ENCODE measurements at regions not wholly inside any gene's neighbourhood (a gene's known extent, or its start where the extent isn't known, plus 50 kb on each side); places are given as distances from the start of the nearest gene placed in this dataset.

DNA sequence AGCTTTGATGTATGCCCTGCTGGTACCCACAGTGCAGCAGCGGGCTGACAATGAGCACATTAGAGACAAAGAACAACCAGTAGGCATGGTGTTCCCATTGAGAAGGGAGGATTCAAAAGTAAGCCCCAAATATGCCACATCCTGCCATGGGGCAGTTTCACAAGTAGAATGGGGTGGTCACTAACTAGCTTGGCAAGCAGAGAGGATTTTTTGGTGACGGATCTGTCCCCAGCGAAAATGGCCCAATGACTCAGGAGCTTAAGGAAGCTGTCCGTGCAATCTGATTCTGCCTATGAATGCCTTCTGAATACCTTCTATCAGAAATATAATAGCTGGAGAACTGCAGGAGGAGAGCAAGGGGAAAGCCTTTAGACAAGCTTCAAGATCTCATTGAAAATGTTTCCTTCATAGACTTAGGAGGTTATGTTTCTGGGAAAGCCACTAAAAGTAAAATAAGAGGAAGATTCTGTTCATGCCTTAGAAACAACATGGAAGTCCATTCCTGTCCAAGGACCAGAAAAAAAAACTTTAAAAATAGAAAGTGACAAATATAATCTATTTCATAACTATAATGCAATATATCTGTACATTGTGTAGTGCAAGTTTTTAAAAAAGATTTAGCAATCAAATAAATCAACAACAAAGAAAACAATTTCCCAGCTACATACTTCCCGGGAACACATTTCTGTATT lies 117.5 kb upstream of the SLC14A2 start:
- no peaks in the 10 kb centered on the region for H3K27me3 Mint-ChIP-seq
- no peaks in the 10 kb centered on the region for H3K4me1 Mint-ChIP-seq
- CTCF ChIA-PET: no interaction called here
- no peaks in the 10 kb centered on the region for H3K36me3 Mint-ChIP-seq
- DNase-seq (no peak), ATAC-seq (no peak)
- H3K9me3 Mint-ChIP-seq (ENCODE audit: low read depth): no peaks in the 10 kb centered on the region
- H3K27ac Mint-ChIP-seq: no peak overlapping the region
- H3K4me3 Mint-ChIP-seq: no peak overlapping the region

DNA sequence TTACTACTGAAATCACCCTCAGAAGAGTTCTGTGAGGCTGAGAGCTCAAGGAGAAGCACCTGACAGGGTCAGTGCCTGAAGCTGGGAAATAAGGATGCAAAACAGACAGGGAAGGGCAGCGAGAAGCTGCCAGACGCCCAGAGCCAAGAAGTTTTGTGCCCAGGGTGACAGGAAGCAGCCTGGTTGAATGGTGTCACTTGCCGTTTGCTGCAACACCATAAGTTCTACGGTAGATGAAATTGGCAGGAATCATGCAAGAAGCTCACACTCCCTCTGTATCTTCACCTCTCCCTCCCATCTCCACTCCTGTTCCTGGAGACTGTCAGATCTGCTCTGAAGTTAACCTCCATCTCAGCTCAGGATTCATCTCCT lies 117.0 kb upstream of the SLC14A2 start:
- H3K27ac Mint-ChIP-seq: no peak overlapping the region
- no peaks in the 10 kb centered on the region for H3K4me1 Mint-ChIP-seq
- DNase-seq (no peak), ATAC-seq (no peak)
- CTCF ChIA-PET: no interaction called here
- H3K9me3 Mint-ChIP-seq (ENCODE audit: low read depth): no peaks in the 10 kb centered on the region
- H3K36me3 Mint-ChIP-seq: no peaks in the 10 kb centered on the region
- H3K4me3 Mint-ChIP-seq: no peak overlapping the region
- no peaks in the 10 kb centered on the region for H3K27me3 Mint-ChIP-seq

DNA sequence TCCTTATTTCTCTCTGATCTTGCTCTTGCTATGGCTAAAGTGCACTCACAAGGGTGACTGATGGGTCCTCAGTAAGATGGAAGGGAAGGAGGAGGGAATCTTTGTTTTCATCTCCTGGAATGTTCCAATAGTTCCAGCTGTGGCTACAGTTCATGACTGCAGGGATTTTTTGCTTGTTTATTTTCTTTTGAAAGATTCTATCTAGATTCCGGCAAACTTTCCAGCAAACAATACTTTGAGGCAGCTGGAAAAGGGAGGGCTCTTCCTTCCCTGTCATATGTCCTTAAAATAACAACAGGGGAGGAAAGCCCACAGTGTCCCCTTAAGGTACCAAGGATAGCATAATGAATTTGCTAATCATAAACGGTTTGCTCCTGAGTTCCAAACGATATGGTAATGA lies 111.3 kb upstream of the SLC14A2 start:
- no peaks in the 10 kb centered on the region for H3K9me3 Mint-ChIP-seq (ENCODE audit: low read depth)
- H3K4me1 Mint-ChIP-seq: no peaks in the 10 kb centered on the region
- H3K27ac Mint-ChIP-seq: no peak overlapping the region
- H3K4me3 Mint-ChIP-seq: no peak overlapping the region
- CTCF ChIA-PET: no interaction called here
- DNase-seq: no peak
- no peaks in the 10 kb centered on the region for H3K27me3 Mint-ChIP-seq
- ATAC-seq: no peak
- H3K36me3 Mint-ChIP-seq: no peaks in the 10 kb centered on the region

DNA sequence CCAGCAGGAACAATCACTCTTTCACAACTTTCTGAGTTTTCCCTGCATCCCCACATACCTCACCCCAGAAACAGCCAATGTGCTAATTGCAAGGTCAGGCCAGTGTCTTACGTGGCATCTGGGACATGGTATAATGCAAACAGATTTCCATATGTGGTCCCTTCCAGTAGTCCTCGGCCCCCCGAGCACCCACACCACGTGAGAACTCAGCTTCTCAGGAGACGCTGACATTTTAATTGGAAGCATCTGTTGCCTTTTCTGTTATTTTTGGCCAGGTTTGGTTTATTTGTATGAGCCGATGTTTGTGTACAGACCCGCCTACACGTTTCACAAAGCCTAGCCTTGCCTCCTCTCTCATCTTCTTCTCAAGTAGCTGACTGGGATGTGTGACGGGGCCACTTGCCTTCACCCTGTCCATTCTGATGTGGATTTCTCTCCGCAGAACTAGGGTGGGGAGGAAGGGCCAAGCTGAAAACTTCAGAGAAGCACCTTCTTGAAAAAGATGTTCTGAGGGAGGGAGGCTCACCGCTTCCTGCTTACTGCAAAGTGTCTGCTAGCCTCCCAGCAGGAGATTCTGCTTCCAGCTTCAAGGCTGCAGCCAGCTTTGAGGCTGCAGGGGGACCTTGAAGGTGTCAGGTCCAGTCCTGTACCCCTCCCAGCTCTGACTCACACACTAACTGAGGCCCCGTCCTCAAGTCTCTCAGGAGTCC lies 109.6 kb upstream of the SLC14A2 start:
- H3K27ac Mint-ChIP-seq: no peak overlapping the region
- no peak overlapping the region for H3K4me3 Mint-ChIP-seq
- no peaks in the 10 kb centered on the region for H3K4me1 Mint-ChIP-seq
- ATAC-seq (no peak), DNase-seq (no peak)
- no peaks in the 10 kb centered on the region for H3K9me3 Mint-ChIP-seq (ENCODE audit: low read depth)
- H3K36me3 Mint-ChIP-seq: no peaks in the 10 kb centered on the region
- no peaks in the 10 kb centered on the region for H3K27me3 Mint-ChIP-seq
- CTCF ChIA-PET: no interaction called here

DNA sequence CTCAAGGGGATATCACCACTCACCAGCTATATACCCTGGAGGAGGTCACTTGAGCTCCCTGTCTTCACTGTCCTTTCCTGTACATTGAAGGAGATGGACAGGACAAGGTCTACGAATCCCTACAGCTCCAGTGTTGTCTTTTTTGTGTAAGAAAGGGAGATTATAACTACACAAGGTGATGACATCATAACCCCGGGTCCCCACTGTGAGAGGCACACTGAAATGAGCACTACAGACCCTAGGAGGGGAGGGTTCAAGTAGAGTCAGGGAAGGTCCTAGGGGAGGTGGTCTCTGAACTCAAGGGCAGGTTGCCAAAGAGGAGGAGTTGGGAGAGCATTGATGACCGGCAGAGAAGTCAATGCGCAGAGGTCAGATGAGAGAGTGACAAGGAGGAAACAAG lies 108.3 kb upstream of the SLC14A2 start:
- ATAC-seq: no peak
- no peak overlapping the region for H3K4me3 Mint-ChIP-seq
- H3K4me1 Mint-ChIP-seq: no peaks in the 10 kb centered on the region
- CTCF ChIA-PET: no interaction called here
- H3K36me3 Mint-ChIP-seq: no peaks in the 10 kb centered on the region
- H3K27ac Mint-ChIP-seq: no peak overlapping the region
- no peak for DNase-seq
- H3K27me3 Mint-ChIP-seq: peaks cover 2% of the 10 kb centered on the region
- no peaks in the 10 kb centered on the region for H3K9me3 Mint-ChIP-seq (ENCODE audit: low read depth)

DNA sequence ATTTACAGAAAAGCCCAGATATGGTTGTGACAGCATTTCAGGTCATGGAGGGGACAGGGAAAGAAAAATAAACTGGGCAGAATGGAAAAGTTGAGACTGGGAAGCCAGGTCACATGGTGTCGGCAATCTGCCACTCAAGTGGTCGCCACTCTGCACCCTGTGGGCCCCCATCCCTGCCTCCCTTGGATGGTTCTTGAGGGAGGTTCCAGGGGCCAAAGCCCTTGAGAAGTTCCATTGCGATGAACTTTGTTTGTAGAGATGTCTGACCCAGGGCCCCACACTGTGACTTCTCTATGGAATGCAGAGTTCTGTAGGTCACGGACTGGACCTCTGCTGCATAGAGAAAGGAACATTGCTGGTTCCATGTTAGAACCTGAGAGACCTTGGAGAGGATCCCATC lies 105.7 kb upstream of the SLC14A2 start:
- peaks cover 7% of the 10 kb centered on the region for H3K27me3 Mint-ChIP-seq
- H3K36me3 Mint-ChIP-seq: no peaks in the 10 kb centered on the region
- no peaks in the 10 kb centered on the region for H3K4me1 Mint-ChIP-seq
- ATAC-seq (no peak), DNase-seq (no peak)
- CTCF ChIA-PET: no interaction called here
- no peak overlapping the region for H3K4me3 Mint-ChIP-seq
- H3K9me3 Mint-ChIP-seq (ENCODE audit: low read depth): no peaks in the 10 kb centered on the region
- H3K27ac Mint-ChIP-seq: no peak overlapping the region

DNA sequence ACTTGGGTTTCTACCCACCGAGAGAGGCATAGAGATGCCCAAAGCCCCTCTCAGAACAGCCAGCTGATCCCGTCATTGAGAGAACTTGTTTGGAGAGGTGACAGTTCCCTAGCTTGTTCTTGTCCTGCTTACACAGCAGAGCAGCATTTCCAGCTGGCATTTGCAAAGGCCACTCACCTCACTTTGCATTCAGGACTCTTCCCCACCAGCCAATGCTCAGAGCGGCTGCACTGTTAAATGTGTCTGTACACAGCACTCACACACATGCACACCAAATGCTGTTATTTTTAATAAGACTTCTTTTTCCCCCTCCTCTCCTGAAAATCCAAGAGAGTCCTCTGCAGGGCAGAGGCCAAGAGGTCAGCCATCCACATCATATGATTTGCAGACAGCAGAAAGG lies 104.6 kb upstream of the SLC14A2 start:
- no peaks in the 10 kb centered on the region for H3K9me3 Mint-ChIP-seq (ENCODE audit: low read depth)
- CTCF ChIA-PET: no interaction called here
- H3K27ac Mint-ChIP-seq: no peak overlapping the region
- no peak overlapping the region for H3K4me3 Mint-ChIP-seq
- ATAC-seq (no peak), DNase-seq (no peak)
- peaks cover 11% of the 10 kb centered on the region for H3K27me3 Mint-ChIP-seq
- no peaks in the 10 kb centered on the region for H3K4me1 Mint-ChIP-seq
- H3K36me3 Mint-ChIP-seq: no peaks in the 10 kb centered on the region

DNA sequence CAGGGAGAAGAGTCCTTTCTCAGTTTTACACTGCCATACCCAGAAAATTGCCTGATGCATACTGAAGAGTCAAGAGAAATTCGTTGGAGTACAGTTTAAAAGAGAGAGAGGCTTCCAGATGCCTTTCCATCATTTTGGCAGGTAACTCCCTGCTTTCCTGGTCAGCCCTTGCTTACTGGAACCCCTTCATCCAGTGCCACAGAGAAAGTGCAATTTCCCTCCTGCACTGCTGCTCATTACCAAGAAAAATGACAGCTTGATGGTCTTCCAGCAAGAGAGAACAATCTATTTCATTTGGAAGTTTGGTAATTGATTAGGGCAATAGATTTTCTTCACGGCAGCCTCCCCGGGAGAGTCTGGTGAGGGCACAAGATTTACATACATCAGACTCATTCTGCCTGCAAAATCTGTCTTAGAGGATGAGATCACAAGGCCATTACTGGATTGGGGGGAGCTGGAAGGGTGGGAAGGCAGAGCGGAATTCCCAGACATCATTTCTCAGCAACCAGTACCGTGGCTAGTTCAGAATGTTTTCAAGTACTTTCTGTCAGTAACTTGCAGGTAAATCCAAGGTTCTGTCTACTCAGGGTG lies 102.8 kb upstream of the SLC14A2 start:
- no peak for ATAC-seq
- Mint-ChIP-seq H3K9me3 (ENCODE audit: low read depth) (no peaks in the 10 kb centered on the region), H3K4me3 (no peak overlapping the region)

DNA sequence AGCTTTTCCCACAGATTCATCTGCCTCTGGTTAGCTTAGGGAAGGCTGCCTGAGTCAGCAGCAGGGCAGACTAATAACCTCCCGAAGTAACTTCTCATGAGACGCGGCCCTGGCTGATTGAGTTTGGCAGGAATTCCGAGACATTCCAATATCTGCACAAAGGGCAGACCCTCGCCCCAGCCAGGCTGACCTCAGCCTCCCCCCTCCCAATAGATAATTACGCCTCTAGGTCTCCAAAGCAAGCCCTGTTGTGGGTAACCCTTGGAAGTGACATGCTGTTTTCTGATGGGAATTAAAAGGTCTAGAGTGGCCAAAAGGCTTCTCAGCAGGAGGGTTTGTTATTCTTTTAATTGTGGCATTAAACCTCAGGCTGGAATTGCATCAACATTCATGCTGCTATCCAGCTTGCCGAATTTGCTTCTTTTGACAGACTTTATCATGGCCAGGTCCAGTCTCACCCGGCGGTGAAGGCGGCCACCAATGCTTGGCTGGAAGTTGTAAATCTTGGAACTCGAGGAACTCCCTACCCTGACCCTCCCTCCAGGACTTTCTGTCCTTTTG lies 98.0 kb upstream of the SLC14A2 start:
- Mint-ChIP-seq H3K4me1 (peaks cover 8% of the 10 kb centered on the region), H3K4me3 (no peak overlapping the region), H3K27ac (no peak overlapping the region), H3K9me3 (ENCODE audit: low read depth) (no peaks in the 10 kb centered on the region), H3K36me3 (no peaks in the 10 kb centered on the region), H3K27me3 (peaks cover 14% of the 10 kb centered on the region)
- DNase-seq (no peak), ATAC-seq (no peak)
- CTCF ChIA-PET: no interaction called here

More for the DNA sequence above, 102.8 kb upstream of the SLC14A2 start:
- Mint-ChIP-seq H3K27ac (no peak overlapping the region), H3K4me1 (no peaks in the 10 kb centered on the region), H3K36me3 (no peaks in the 10 kb centered on the region), H3K27me3 (peaks cover 11% of the 10 kb centered on the region)
- DNase-seq: no peak
- CTCF ChIA-PET: no interaction called here

DNA sequence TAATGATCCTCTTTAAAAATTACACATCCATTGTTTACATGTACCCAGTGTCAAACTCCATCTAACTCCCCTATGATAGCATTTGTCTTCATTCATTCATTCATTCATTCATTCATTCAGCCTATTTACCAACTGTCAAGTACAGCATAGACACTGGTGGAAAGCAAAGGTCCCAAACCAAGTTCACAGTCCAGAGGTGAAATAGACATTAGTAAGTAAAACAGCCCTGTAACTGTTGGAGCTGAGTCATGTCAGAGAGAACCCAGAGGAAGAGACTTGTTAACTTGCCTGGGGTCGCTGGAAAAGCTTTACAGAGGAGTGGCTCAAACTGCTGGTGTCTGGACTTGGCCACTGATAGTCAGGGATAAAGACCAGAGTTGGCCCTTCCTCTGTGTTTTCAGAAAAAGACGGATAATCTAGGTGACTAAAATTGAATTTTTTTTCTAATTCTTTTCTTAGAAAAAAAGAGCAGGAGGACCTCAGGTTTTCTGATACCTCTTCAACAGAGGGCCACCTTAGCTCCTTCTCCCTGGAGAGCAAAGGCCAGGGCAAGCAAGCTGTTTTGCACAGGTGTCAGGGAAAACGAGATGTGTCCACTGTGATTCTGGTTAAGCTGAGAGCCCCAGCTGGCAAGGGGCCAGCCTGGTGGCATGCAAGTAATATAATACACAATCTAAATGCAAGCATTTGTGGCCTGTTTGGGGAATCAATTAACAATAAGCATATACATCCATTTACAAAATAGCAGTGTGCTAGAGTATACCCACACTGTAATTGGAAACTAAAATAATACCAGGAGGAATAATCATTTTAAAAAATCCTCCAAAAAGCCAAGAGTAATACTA lies 96.7 kb upstream of the SLC14A2 start:
- DNase-seq (no peak), ATAC-seq (no peak)
- no peaks in the 10 kb centered on the region for H3K9me3 Mint-ChIP-seq (ENCODE audit: low read depth)
- no peaks in the 10 kb centered on the region for H3K36me3 Mint-ChIP-seq
- H3K27ac Mint-ChIP-seq: no peak overlapping the region
- H3K4me1 Mint-ChIP-seq: peaks cover 8% of the 10 kb centered on the region
- H3K27me3 Mint-ChIP-seq: peaks cover 15% of the 10 kb centered on the region
- CTCF ChIA-PET: no interaction called here
- no peak overlapping the region for H3K4me3 Mint-ChIP-seq

DNA sequence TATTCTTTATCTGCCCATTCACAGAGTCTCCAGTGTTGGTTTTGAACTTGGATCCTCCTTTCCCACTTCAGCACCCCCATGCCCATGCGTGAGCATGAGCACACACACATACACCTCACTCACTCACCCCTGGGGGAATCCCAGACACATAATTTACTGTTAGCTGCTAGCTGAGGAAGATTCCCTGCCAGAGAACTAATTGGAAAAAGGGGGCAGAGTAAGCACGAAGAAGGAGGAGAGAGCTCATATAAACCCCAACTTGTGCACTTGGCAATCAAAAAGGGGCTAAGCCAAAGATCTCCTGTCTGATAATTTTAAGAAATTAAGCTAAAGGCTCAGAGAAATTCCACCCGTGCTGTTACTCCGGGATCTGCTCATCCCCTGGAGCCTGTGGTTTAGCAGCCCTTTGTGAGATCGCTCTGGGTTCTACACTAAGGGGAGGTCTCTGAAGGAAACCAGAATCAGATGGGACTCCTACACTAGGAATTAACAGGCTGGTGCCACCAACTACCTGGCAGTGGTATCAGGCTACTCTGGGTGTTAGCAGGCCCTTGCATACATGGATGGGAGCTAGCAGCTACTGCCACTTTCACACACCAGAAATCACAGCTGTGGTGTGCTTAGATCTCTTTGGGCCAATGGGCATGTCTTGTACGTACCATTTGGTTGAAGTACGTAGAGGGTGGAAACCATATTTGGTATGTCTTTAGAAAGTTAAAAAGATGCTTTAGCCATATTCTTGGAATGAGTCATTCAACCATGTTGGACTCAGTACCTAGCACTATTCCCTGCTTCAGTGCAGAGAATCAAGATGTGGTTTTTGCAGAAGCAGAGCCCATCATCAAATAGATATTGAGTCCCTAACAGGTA lies 95.6 kb upstream of the SLC14A2 start:
- no peak for ATAC-seq
- Mint-ChIP-seq H3K36me3 (no peaks in the 10 kb centered on the region), H3K27ac (no peak overlapping the region), H3K4me1 (peaks cover 8% of the 10 kb centered on the region), H3K27me3 (peaks cover 15% of the 10 kb centered on the region), H3K4me3 (no peak overlapping the region), H3K9me3 (ENCODE audit: low read depth) (no peaks in the 10 kb centered on the region)
- CTCF ChIA-PET: no interaction called here
- DNase-seq: no peak

DNA sequence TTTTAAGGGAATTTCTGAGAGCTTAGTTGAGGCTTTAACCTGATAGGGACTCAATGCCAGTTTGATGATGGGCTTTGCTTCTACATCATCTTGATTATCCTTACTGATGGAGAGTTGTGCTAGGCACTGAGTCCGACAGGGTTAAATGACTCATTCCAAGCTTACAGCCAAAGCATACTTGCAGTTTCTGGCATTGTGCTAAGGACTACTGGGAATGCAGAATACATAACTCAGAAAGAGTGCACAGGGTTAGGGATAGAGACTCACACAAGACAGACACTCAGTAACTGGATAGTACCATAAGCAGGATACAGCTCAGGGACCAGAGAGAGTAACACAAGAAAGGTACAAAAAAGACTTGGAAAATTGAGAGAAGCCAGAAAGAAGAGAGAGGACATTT lies 94.1 kb upstream of the SLC14A2 start:
- Mint-ChIP-seq H3K4me1 (peaks cover 8% of the 10 kb centered on the region), H3K36me3 (no peaks in the 10 kb centered on the region), H3K4me3 (no peak overlapping the region), H3K27ac (no peak overlapping the region), H3K27me3 (peaks cover 17% of the 10 kb centered on the region), H3K9me3 (ENCODE audit: low read depth) (no peaks in the 10 kb centered on the region)
- DNase-seq (no peak), ATAC-seq (no peak)
- CTCF ChIA-PET: no interaction called here

DNA sequence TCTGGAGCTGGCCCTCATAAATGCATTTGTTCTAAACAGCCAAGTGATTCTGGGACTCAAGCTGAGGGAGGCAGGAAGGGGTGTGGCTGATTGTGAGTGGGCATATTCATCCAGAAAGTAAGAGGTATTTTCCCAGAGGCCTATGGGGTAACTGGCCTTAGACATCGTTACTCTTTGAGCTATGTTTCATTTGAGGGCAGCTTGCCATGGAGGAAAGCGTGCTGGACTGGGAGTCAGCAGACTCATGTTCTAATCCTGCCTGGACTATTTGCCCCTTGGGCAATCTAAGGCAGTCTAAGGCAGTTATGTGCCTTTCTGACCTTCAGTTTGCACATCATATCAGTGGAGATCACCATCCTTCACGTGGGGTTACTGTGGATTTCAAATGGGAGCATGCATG lies 93.5 kb upstream of the SLC14A2 start:
- CTCF ChIA-PET: no interaction called here
- ATAC-seq: no peak
- no peak for DNase-seq
- H3K27ac Mint-ChIP-seq: no peak overlapping the region
- H3K4me3 Mint-ChIP-seq: no peak overlapping the region
- peaks cover 8% of the 10 kb centered on the region for H3K4me1 Mint-ChIP-seq
- H3K36me3 Mint-ChIP-seq: no peaks in the 10 kb centered on the region
- no peaks in the 10 kb centered on the region for H3K9me3 Mint-ChIP-seq (ENCODE audit: low read depth)
- H3K27me3 Mint-ChIP-seq: peaks cover 17% of the 10 kb centered on the region

All from activated CD8-positive, alpha-beta memory T cell treated with anti-CD3 and anti-CD28 coated beads, Interleukin-2, amount 10 ng/mL, durations not matched to agents 7 days and 5 days (primary cell).